ENCODE measurements at regions not wholly inside any gene's neighbourhood (a gene's known extent, or its start where the extent isn't known, plus 50 kb on each side); places are given as distances from the start of the nearest gene placed in this dataset.
"Not testable (repeated sequence)": the region's sequence is repeated elsewhere in the genome, so short reads cannot be mapped to it uniquely, and the experiment has no call there.

- DNase-seq (ENCODE audit: low spot score): no peak
Measured at GRCh38 chr7:23938215-23938614, 228.2 kb downstream of the STK31 start.

DNA sequence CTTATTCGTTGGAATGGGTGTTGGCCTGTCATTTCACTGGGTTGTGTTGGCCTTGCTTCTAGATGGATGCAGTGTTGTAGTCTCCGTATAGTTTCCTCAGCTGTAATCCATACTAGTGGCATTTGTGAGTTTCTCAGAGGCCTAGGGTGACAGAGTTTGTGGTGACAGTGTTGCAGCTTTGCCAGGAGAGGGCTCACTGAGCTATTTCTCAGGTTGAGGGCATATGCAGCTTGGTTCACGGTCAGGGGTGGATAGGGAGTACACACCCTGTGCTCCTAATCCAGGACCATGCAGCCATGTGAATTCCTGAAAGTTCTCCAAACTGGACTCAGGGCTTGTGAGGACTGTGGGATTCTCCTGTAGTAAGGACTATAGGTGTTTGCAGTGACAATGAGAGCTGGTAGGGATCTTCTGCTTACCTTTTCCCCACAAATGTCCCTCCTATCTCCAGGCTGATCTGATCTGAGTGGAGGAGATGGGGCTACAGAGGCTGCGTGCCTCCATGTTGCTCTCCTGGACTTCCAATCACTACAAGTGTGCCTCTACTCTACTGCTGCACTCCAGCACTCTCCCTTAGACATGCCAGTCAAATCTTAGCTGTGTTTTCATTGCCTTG is 229.0 kb downstream of the STK31 start:
- peak; percentile 62 for DNase-seq (ENCODE audit: low spot score)

GRCh38 chr7:23939747-23940146 is 229.7 kb downstream of the STK31 start:
- DNase-seq (ENCODE audit: low spot score): not testable (repeated sequence)

DNA sequence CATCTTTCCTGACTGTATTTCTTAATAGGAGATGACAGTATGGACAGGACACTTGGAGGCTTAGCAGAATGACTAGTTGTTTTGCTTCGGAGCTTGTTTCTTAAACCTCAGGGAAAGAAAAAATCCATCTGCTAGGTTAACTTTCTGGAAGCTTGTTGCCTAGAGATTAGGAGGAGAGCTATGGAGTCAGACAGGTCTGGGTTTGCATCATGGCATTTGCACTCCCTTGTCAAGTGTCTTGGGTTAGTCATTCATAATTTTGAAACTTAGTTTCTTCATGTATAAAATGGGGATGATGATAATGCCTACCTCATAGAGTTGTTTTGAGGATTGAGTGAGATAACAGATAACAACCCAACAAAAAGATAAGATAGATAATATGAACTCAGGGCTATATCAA is 231.5 kb downstream of the STK31 start:
- no peak for DNase-seq (ENCODE audit: low spot score)

DNA sequence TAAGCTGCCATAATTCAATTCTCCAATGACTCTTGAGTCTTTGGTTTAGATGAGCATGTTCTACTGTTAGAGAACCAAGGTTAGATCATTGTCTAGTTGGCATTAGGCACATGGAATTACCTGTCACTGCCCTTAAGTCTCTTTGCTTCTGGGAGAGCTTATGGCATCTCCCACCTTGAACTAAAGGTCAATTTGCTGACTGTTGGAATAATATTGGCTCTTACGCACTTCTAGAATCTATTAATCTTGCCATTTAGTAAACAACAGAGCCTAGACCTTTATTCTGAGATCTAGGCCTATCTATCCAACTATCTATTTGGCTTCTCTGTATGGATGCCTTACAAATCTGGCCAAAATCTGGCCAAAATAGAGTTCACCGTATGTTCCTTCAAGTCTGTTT is 232.0 kb downstream of the STK31 start:
- DNase-seq (ENCODE audit: low spot score): no peak

- no peak for DNase-seq (ENCODE audit: low spot score)
Measured at GRCh38 chr7:23944131-23944530, 234.1 kb downstream of the STK31 start.

GRCh38 chr7:23945472-23945871 is 235.5 kb downstream of the STK31 start:
- no peak for DNase-seq (ENCODE audit: low spot score)

GRCh38 chr7:23955145-23955544 is 245.1 kb downstream of the STK31 start:
- DNase-seq (ENCODE audit: low spot score): no peak

- no peak for DNase-seq (ENCODE audit: low spot score)
Measured at GRCh38 chr7:23955600-23956149, 245.7 kb downstream of the STK31 start.

- peak; percentile 39 for DNase-seq (ENCODE audit: low spot score)
Measured at GRCh38 chr7:23956772-23957576, 247.0 kb downstream of the STK31 start.

DNA sequence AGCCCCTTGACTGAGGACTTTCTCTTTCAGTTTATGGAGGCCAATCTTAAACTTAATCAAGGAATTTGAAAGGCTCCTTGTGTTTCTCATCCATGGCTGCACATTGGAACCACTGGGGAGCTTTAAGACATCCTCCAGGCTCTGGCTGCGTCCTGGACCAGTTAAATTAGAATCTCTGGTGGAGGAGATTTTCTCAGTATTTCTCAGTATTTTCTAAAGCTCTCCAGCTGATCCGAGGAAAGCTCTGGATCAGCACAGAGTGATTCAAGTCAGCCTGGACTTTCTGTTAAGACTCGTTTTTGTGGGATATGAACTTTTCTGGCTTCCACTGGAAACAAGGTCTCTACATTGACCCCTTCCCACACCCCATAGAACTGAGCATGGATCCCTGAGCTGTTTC is 249.8 kb downstream of the STK31 start:
- no peak for DNase-seq (ENCODE audit: low spot score)

DNA sequence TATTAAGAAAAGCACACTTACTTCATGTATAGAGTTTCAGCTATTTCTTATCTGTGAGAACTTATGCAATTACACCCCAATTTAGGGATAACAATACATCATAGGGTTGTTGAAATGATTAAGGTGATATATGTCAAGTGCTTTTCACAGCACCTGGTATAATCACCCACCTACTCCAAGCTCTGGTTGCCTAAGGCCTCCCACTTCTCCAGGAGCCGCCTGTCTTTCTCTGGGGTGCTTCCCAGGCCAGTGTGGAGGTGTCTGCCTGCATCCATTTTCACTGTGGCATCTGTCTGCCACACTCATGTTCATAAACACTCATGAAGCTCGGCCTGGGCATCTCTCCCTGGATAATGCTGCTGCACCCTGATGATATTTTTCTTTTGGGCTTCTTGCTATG is 250.3 kb downstream of the STK31 start:
- no peak for DNase-seq (ENCODE audit: low spot score)

DNA sequence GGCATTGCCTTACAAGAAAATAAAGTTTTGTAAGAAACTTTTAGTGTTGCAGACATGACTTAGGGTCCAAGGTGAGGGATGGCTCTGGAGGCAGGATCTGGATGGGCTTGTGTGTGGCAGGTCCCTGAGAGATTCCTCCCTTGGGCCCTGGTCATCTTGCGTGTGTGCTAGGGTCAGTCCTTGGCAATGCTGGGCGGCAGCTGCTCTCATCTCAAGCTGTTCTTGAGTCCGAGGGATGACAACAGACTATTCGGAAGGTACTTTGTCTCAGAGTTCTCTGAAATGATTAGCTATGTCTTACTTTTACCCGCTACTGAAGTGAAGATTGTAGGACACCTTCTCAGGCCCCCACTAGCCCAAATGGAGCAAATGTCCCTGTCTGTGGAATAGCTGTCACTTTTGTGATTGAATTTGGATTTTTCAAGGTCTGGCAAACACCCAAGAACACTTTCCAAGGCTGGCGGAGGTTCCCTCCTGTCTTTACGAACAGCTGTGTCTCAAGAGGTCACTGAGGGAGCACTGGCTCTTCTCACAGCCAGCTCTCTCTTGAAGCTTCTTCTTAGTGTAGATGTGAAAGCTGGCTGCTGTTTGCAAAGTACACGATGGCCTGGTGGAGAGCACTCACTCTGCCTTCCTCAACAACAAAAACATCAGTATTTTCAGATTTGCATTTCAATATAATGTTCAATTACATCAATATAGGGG is 253.6 kb downstream of the STK31 start:
- no peak for DNase-seq (ENCODE audit: low spot score)

DNA sequence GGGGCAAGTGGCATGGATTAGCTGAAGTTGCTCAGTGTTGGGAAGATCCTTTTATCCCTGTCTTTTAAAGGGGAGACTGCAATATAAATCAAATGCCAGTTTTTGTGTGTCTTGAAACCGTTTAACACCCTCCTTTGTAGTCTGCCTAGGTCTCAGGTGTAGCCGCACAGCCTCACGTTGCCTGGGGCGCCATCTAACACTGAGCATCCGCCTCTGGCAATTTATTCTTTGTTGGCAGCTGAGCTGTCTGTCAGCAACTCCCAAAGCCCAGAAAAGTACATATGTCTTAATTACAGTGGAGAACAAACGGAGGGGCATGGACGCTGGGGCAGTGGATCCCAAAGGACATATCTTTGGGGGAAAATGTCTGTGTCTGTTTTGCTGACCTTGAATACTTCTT is 254.7 kb downstream of the STK31 start:
- no peak for DNase-seq (ENCODE audit: low spot score)

- no peak for DNase-seq (ENCODE audit: low spot score)
Measured at GRCh38 chr7:23965296-23965695, 255.3 kb downstream of the STK31 start.

DNA sequence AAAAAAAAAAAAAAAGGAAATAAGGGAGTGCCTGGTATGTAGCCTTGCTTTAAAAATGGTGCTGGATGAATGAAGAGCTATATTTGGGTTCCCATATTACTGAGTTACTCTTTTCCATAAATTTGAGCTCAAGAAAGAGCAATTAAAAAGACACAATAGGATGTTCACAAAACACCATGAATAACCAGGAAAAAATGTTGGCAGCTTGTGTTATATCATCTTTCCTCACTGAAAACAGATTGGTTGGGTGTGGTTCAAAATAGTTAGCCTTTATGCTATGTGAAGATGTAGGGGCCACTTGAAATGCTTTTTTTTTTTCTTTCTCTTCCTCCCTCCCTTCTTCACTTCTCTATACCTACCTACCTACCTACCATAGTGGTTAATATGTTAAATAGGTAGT is 256.9 kb downstream of the STK31 start:
- no peak for DNase-seq (ENCODE audit: low spot score)

DNA sequence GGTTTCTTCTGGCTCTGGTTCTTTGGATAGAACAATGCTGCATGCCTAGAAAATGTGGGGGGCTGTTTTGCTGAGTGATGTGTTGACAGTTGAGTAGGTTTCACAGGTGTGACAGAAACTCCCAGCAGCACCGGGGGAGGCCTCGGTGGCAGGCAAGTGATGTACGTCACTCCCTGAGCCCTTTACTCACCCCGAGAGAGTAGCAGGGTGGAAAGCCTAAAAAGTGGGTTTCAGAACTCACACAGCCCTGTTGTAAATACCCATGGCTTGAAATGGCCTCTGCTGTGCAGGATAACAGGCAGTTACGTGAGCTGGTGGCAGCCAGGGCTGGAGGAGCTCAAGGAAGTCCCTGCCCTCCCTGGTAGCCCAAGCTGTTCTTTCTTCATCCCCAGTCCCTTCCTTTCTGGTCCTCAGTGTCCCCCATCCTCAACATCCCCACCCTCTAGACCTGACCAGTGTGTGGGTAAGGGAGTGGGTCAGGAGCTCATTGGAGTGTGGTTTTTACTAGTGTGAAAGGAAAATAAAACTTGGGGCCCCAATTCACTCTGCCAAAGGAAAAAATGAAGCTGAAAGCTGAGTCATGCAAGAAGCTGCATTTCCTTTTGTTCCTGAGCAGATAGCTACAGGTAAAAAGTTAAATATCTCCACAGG is 258.1 kb downstream of the STK31 start:
- no peak for DNase-seq (ENCODE audit: low spot score)

DNA sequence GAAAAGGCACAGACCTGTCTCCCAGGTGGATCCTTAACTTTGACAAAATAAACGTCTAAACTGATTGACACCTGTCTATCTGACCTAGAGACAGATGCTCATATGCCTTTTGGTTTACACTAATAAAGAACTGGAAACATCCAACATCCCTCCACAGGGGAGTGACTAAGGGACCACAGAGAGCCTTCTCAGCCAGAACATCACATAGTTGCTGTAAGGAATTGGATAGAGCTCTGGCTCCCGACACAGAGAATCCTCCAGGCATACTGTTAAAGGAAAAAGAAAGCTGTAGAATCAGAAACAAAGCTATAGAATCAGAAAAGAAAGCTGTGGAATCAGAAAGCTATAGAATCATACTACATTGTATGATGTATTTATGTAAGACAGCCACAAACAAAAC is 258.8 kb downstream of the STK31 start:
- DNase-seq (ENCODE audit: low spot score): no peak

- DNase-seq (ENCODE audit: low spot score): no peak
Measured at GRCh38 chr7:23969443-23969842, 259.4 kb downstream of the STK31 start.

DNA sequence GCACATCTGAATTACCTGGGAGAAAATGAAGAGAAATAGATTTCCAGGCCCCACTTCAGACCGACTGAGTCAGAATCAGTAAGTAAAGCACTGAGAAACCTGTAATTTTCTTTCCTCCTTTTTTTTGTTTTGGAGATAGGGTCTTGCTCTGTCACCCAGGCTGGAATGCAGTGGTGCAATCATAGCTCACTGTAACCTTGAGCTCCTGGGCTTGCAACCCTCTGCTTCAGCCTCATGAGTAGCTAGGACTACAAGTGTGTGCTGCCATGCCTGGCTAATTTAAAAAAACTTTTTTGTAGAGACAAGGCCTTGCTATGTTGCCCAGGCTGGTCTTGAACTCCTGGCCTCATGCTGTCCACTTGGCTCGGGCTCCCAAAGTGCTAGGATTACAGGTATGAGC is 260.2 kb downstream of the STK31 start:
- DNase-seq (ENCODE audit: low spot score): no peak

- DNase-seq (ENCODE audit: low spot score): no peak
Measured at GRCh38 chr7:23971031-23971430, 261.0 kb downstream of the STK31 start.

DNA sequence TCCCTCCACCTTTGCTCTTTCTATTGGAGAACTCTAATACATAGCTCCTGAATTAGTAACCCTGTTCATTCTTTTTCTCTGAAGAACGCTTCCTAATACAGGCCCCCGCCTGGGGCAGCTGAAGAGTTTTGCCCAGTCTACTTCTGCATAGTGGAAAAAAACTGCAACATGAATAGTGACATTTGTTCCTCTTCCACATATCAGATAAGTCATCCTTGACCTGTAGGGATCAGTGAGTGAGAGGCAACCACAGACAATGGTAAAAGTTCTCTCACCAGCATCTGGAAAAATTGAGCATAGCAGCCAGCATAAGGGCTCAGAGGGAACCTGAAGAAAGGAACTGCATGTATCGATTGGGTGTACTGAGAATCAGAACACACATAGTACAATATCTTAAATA is 262.0 kb downstream of the STK31 start:
- DNase-seq (ENCODE audit: low spot score): no peak

All from HuH-7 (cell line).